Suprapubic skin (tissue), 4 donors: ENCODE measurements at regions not wholly inside any gene's neighbourhood (a gene's known extent, or its start where the extent isn't known, plus 50 kb on each side); places are given as distances from the start of the nearest gene placed in this dataset.

Source experiments
- CTCF ChIP-seq, 2 donors: fragments of 200-600 bp in 1 of 2; fragments of 450-650 bp in 1 of 2; sonication (generic) in 1 of 2; IDR thresholded peaks; one replicate each; pipeline ENCODE4 v1.5.1; 2016 to 2019; ENCODE audit warnings: antibody characterized with exemption in 2 of 2, mild to moderate bottlenecking in 1 of 2, moderate library complexity in 1 of 2
- EP300 ChIP-seq: sonication (generic); formaldehyde crosslinking; IDR thresholded peaks from one replicate; pipeline ENCODE4 v1.6.1; 2017; ENCODE audit warnings: antibody characterized with exemption
- POLR2A ChIP-seq, 2 donors: fragments of 450-650 bp; IDR thresholded peaks; one replicate each; pipeline ENCODE4 v1.6.1; 2017; ENCODE audit warnings: antibody characterized with exemption in 2 of 2, mild to moderate bottlenecking in 2 of 2, moderate library complexity in 2 of 2
- POLR2AphosphoS5 ChIP-seq, 3 donors: sonication (generic); formaldehyde crosslinking; IDR thresholded peaks; one replicate each; pipeline ENCODE4 v1.6.1; 2017; ENCODE audit warnings: antibody characterized with exemption in 3 of 3

- no peak for TF ChIP-seq CTCF (IDR thresholded peaks at IDR 0.05)
- no peak for TF ChIP-seq POLR2A (IDR thresholded peaks at IDR 0.05)
- no peak for TF ChIP-seq POLR2AphosphoS5 (IDR thresholded peaks at IDR 0.05)
- TF ChIP-seq EP300 = no peak
These were observed 439.3 kb downstream of the TLE1 start for GRCh38 chr9:81250041-81250440.
